Sigmoid colon (tissue), 6 donors: ENCODE measurements at regions not wholly inside any gene's neighbourhood (a gene's known extent, or its start where the extent isn't known, plus 50 kb on each side); places are given as distances from the start of the nearest gene placed in this dataset.

Experiments used
- DNase-seq: peaks from one replicate; pipeline ENCODE4 v3.0.0-alpha.2; 2019
- H3K27ac ChIP-seq, 4 donors: fragments of 200-600 bp; sonication (generic); one replicate each; pipeline ENCODE4 v1.5.1; 2016 to 2019; ENCODE audit warnings: mild to moderate bottlenecking in 1 of 4
- H3K27me3 ChIP-seq, 3 donors: fragments of 200-600 bp; sonication (generic); one replicate each; pipeline ENCODE4 v1.5.1; 2019; ENCODE audit warnings: mild to moderate bottlenecking in 1 of 3
- H3K36me3 ChIP-seq, 4 donors: fragments of 200-600 bp; sonication (generic); one replicate each; pipeline ENCODE4 v1.5.1; 2016 to 2019
- H3K4me1 ChIP-seq, 4 donors: fragments of 200-600 bp; sonication (generic); one replicate each; pipeline ENCODE4 v1.5.1; 2017 to 2019
- H3K4me3 ChIP-seq, 4 donors: fragments of 200-600 bp; sonication (generic); one replicate each; pipeline ENCODE4 v1.5.1; 2017 to 2019; ENCODE audit warnings: mild to moderate bottlenecking in 2 of 4, moderate library complexity in 1 of 4
- H3K9me3 ChIP-seq, 4 donors: fragments of 200-600 bp in 3 of 4; sonication (generic) in 3 of 4; one replicate each; pipeline versions ENCODE4 v1.5.1 to v1.6.1; 2013 to 2019
- CTCF ChIP-seq, 4 experiments: fragments of 450-650 bp in 3 of 4; fragments of 200-600 bp in 1 of 4; IDR thresholded peaks; one replicate each; pipeline ENCODE4 v1.5.1; 2016 to 2019; ENCODE audit warnings: antibody characterized with exemption in 4 of 4, mild to moderate bottlenecking in 3 of 4, moderate library complexity in 2 of 4
- EP300 ChIP-seq, 4 donors: sonication (generic); formaldehyde crosslinking; IDR thresholded peaks; one replicate each; pipeline ENCODE4 v1.6.1; 2017; ENCODE audit warnings: antibody characterized with exemption in 4 of 4
- POLR2A ChIP-seq, 2 donors: fragments of 450-650 bp; IDR thresholded peaks; one replicate each; pipeline ENCODE4 v1.6.1; 2016; ENCODE audit warnings: antibody characterized with exemption in 2 of 2, mild to moderate bottlenecking in 2 of 2, moderate library complexity in 2 of 2
- POLR2AphosphoS5 ChIP-seq, 4 donors: sonication (generic); formaldehyde crosslinking; IDR thresholded peaks; one replicate each; pipeline ENCODE4 v1.6.1; 2017; ENCODE audit warnings: antibody characterized with exemption in 4 of 4
- WGBS, 2 donors: extraction: QIAGEN DNeasy Blood & Tissue Kit; methylation state at CpG; one replicate each; pipeline ENCODE4 v1.1.7; 2013; 5-methylcytosine and 5-hydroxymethylcytosine counted together
- intact Hi-C: fragments of 100-400 bp; cut with DNase I; formaldehyde crosslinking; loops from one replicate; pipeline ENCODE4 v1.15.1; 2023
- donor health status: healthy with polysubstance abuse.
- donor health status: healthy.

- Histone ChIP-seq H3K4me3 (no peak overlapping the region), H3K27ac (no peak overlapping the region), H3K36me3 (no peaks in the 10 kb centered on the region), H3K27me3 (no peaks in the 10 kb centered on the region), H3K9me3 (no peaks in the 10 kb centered on the region), H3K4me1 (no peaks in the 10 kb centered on the region)
- 86 to 92% methylated on average over 13 of the region's 13 CpGs for WGBS, 2 donors
- intact Hi-C loops, result no loop called here
- no peak for TF ChIP-seq POLR2A (IDR thresholded peaks at IDR 0.05)
- TF ChIP-seq POLR2AphosphoS5 (IDR thresholded peaks at IDR 0.05), result no peak
- TF ChIP-seq EP300 (IDR thresholded peaks at IDR 0.05), result no peak
- TF ChIP-seq CTCF (IDR thresholded peaks at IDR 0.05), result no peak
- peak; percentile 29 for DNase-seq
Measured at GRCh38 chr2:128622955-128623620, 304.4 kb upstream of the HS6ST1 start.

GRCh38 chr2:128623776-128624761 lies 305.4 kb upstream of the HS6ST1 start:
- Histone ChIP-seq H3K4me1 (no peaks in the 10 kb centered on the region), H3K27ac (no peak overlapping the region), H3K36me3 (no peaks in the 10 kb centered on the region), H3K4me3 (no peak overlapping the region), H3K27me3 (no peaks in the 10 kb centered on the region), H3K9me3 (no peaks in the 10 kb centered on the region)
- no peak for TF ChIP-seq POLR2AphosphoS5 (IDR thresholded peaks at IDR 0.05)
- no peak for TF ChIP-seq CTCF (IDR thresholded peaks at IDR 0.05)
- 75 to 77% methylated on average over 18 of the region's 18 CpGs for WGBS, 2 donors
- intact Hi-C loops, result no loop called here
- no peak for DNase-seq

GRCh38 chr2:128624956-128625355 lies 306.3 kb upstream of the HS6ST1 start:
- Histone ChIP-seq H3K4me3 (no peak overlapping the region), H3K4me1 (no peaks in the 10 kb centered on the region), H3K36me3 (no peaks in the 10 kb centered on the region), H3K27ac (no peak overlapping the region), H3K27me3 (no peaks in the 10 kb centered on the region), H3K9me3 (no peaks in the 10 kb centered on the region)
- intact Hi-C loops, result no loop called here
- no peak for TF ChIP-seq POLR2AphosphoS5 (IDR thresholded peaks at IDR 0.05)
- TF ChIP-seq CTCF (IDR thresholded peaks at IDR 0.05), result no peak
- TF ChIP-seq EP300 (IDR thresholded peaks at IDR 0.05), result no peak
- TF ChIP-seq POLR2A (IDR thresholded peaks at IDR 0.05), result no peak
- WGBS, 2 donors, result 85 to 93% methylated on average over 6 of the region's 6 CpGs
- DNase-seq, result peak; percentile 39

DNA sequence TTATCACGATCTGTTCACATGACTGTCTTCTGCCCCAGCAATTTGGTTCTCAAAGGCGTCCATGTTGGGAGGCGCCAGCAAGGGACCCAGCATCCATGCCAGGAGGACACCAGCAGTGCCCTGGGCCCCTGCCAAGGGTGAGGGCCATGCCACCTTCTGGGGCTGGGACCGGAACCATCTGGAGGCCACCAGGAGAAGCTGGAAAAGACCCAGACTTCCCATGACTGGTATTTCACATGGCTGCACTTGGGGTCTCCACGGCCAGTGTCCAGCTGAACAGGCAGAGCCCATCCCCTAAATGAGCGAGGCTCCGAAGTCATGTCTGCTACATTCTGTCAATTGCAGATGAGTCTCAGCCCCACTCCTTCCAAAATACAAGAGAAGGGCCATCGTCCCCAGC lies 306.8 kb upstream of the HS6ST1 start:
- TF ChIP-seq CTCF (IDR thresholded peaks at IDR 0.05), result no peak
- DNase-seq, result no peak
- WGBS, 2 donors, result 89 to 90% methylated on average over 8 of the region's 8 CpGs
- H3K36me3 ChIP-seq, result no peaks in the 10 kb centered on the region
- H3K4me3 ChIP-seq, result no peak overlapping the region
- H3K9me3 ChIP-seq, result no peaks in the 10 kb centered on the region
- no peak overlapping the region for H3K27ac ChIP-seq
- no peaks in the 10 kb centered on the region for H3K4me1 ChIP-seq
- H3K27me3 ChIP-seq, result no peaks in the 10 kb centered on the region
- intact Hi-C loops, result no loop called here
